Cardiac muscle cell (in vitro differentiated cells and primary cell): ENCODE measurements at regions not wholly inside any gene's neighbourhood (a gene's known extent, or its start where the extent isn't known, plus 50 kb on each side); places are given as distances from the start of the nearest gene placed in this dataset.
"Not testable (repeated sequence)": the region's sequence is repeated elsewhere in the genome, so short reads cannot be mapped to it uniquely, and the experiment has no call there.

ENCODE experiments used
- DNase-seq, 2 donors: peaks; one replicate each; pipeline versions ENCODE4 v3.0.0 to v3.0.0-alpha.2; 2010 to 2017; ENCODE audit warnings: low read depth in 1 of 2, low spot score in 1 of 2
- H3K27ac ChIP-seq: fragments of 200-600 bp; sonication (generic); 2 replicates; pipeline ENCODE4 v1.5.1; 2016
- H3K27me3 ChIP-seq: fragments of 200-600 bp; sonication (generic); 2 replicates; pipeline ENCODE4 v1.6.0; 2016; ENCODE audit warnings: control low read depth
- H3K36me3 ChIP-seq: fragments of 200-600 bp; sonication (generic); 2 replicates; pipeline ENCODE4 v1.5.1; 2016; ENCODE audit warnings: control low read depth
- H3K4me1 ChIP-seq: fragments of 200-600 bp; sonication (generic); 2 replicates; pipeline ENCODE4 v1.8.1; 2017; ENCODE audit warnings: low read depth, mild to moderate bottlenecking, mixed run types
- H3K4me3 ChIP-seq: fragments of 200-600 bp; sonication (generic); 2 replicates; pipeline ENCODE4 v1.5.1; 2016; ENCODE audit warnings: mild to moderate bottlenecking
- H3K9me3 ChIP-seq: fragments of 200-600 bp; sonication (generic); 2 replicates; pipeline ENCODE4 v1.5.1; 2017; ENCODE audit warnings: low read depth, mild to moderate bottlenecking, control low read depth
- CTCF ChIP-seq: IDR thresholded peaks from 2 replicates; pipeline ENCODE4 v1.5.1; 2012; ENCODE audit warnings: low read depth, mild to moderate bottlenecking, low read length

GRCh38 chr5:100364757-100365478, 170.3 kb upstream of the FAM174A start:
- not testable (repeated sequence) for H3K27ac ChIP-seq, H3K4me3 ChIP-seq, H3K4me1 ChIP-seq, DNase-seq, H3K9me3 ChIP-seq, H3K36me3 ChIP-seq
- H3K27me3 ChIP-seq: peaks cover 33% of the 10 kb centered on the region

- not testable (repeated sequence) for H3K27ac ChIP-seq, H3K4me1 ChIP-seq, H3K4me3 ChIP-seq, H3K36me3 ChIP-seq, H3K9me3 ChIP-seq, DNase-seq
- H3K27me3 ChIP-seq: peaks cover 33% of the 10 kb centered on the region
These were observed 170.8 kb upstream of the FAM174A start for GRCh38 chr5:100364343-100364742.

GRCh38 chr5:100359998-100360397, 175.2 kb upstream of the FAM174A start:
- not testable (repeated sequence) for H3K4me1 ChIP-seq, H3K4me3 ChIP-seq, H3K27ac ChIP-seq, DNase-seq, H3K36me3 ChIP-seq, H3K9me3 ChIP-seq
- H3K27me3 ChIP-seq: peaks cover 30% of the 10 kb centered on the region

GRCh38 chr5:100346269-100346668, 188.9 kb upstream of the FAM174A start:
- not testable (repeated sequence) for H3K4me1 ChIP-seq, H3K27ac ChIP-seq, DNase-seq, H3K27me3 ChIP-seq, H3K4me3 ChIP-seq, H3K36me3 ChIP-seq, H3K9me3 ChIP-seq

GRCh38 chr5:100341485-100341884, 193.7 kb upstream of the FAM174A start:
- H3K27me3 ChIP-seq, H3K36me3 ChIP-seq, H3K4me3 ChIP-seq, H3K4me1 ChIP-seq, H3K9me3 ChIP-seq, DNase-seq, H3K27ac ChIP-seq: not testable (repeated sequence)

GRCh38 chr5:100322483-100322882, 212.7 kb upstream of the FAM174A start:
- no peak for TF ChIP-seq CTCF
- DNase-seq: no peak
- H3K4me1 ChIP-seq: no peaks in the 10 kb centered on the region
- no peaks in the 10 kb centered on the region for H3K9me3 ChIP-seq
- H3K36me3 ChIP-seq: no peaks in the 10 kb centered on the region
- H3K27me3 ChIP-seq: no peaks in the 10 kb centered on the region
- no peak overlapping the region for H3K27ac ChIP-seq
- no peak overlapping the region for H3K4me3 ChIP-seq

GRCh38 chr5:100319885-100320284, 215.3 kb upstream of the FAM174A start:
- Histone ChIP-seq H3K4me1 (no peaks in the 10 kb centered on the region), H3K9me3 (no peaks in the 10 kb centered on the region), H3K4me3 (no peak overlapping the region), H3K36me3 (no peaks in the 10 kb centered on the region), H3K27me3 (no peaks in the 10 kb centered on the region), H3K27ac (no peak overlapping the region)
- no peak for TF ChIP-seq CTCF
- no peak for DNase-seq

- Histone ChIP-seq H3K4me1 (no peaks in the 10 kb centered on the region), H3K27ac (no peak overlapping the region), H3K9me3 (no peaks in the 10 kb centered on the region), H3K36me3 (no peaks in the 10 kb centered on the region), H3K27me3 (no peaks in the 10 kb centered on the region), H3K4me3 (no peak overlapping the region)
- TF ChIP-seq CTCF: no peak
- no peak for DNase-seq
These were observed 221.5 kb upstream of the FAM174A start for GRCh38 chr5:100313657-100314056.
